Activated B cell treated with CpG ODN at 0.5 μM for 24 hours (primary cell): ENCODE measurements at regions not wholly inside any gene's neighbourhood (a gene's known extent, or its start where the extent isn't known, plus 50 kb on each side); places are given as distances from the start of the nearest gene placed in this dataset.
"Not testable (repeated sequence)": the region's sequence is repeated elsewhere in the genome, so short reads cannot be mapped to it uniquely, and the experiment has no call there.

Source experiments
- ATAC-seq: fragments of 200-7000 bp; cut with Tn5 transposase; one replicate; pipeline ENCODE4 v1.10.0; 2021; ENCODE audit warnings: low read depth, mild to moderate bottlenecking, moderate library complexity
- CTCF ChIA-PET: fragments of 350-600 bp; sonication (Branson Sonifier 250); formaldehyde crosslinking; loops from one replicate; lab custom pipeline; 2021; ENCODE audit warnings: antibody characterized with exemption; lab: Charles Lee
- POLR2A ChIA-PET: fragments of 350-600 bp; sonication (Branson Sonifier 250); formaldehyde crosslinking; loops from one replicate; lab custom pipeline; 2021; ENCODE audit warnings: antibody characterized with exemption; lab: Charles Lee
- DNase-seq: peaks from one replicate; pipeline ENCODE4 v3.0.0; 2022
- H3K27ac Mint-ChIP-seq: one replicate; pipeline ENCODE4 v1.8.0; 2020; ENCODE audit warnings: mixed read lengths
- H3K27me3 Mint-ChIP-seq: one replicate; pipeline ENCODE4 v1.8.0; 2021; ENCODE audit warnings: mixed read lengths
- H3K36me3 Mint-ChIP-seq: one replicate; pipeline ENCODE4 v1.8.0; 2021; ENCODE audit warnings: low read depth, mixed read lengths
- H3K4me1 Mint-ChIP-seq: one replicate; pipeline ENCODE4 v1.8.0; 2021; ENCODE audit warnings: mixed read lengths
- H3K4me3 Mint-ChIP-seq: one replicate; pipeline ENCODE4 v1.8.0; 2020; ENCODE audit warnings: mild to moderate bottlenecking, mixed read lengths
- H3K9me3 Mint-ChIP-seq: one replicate; pipeline ENCODE4 v1.8.0; 2020; ENCODE audit warnings: mixed read lengths
- CTCF ChIP-seq: fragments of 200-600 bp; IDR thresholded peaks from one replicate; pipeline ENCODE4 v1.8.0; 2022; ENCODE audit warnings: antibody characterized with exemption, mild to moderate bottlenecking
- intact Hi-C: fragments of 100-400 bp; cut with micrococcal nuclease; formaldehyde crosslinking; loops from one replicate; pipeline ENCODE4 v1.15.1; 2024

- no peak overlapping the region for H3K4me3 Mint-ChIP-seq
- no peak for TF ChIP-seq CTCF
- intact Hi-C loops, result no loop called here
- no peaks in the 10 kb centered on the region for H3K36me3 Mint-ChIP-seq
- no peak overlapping the region for H3K27ac Mint-ChIP-seq
- ChIA-PET CTCF (no interaction called here), POLR2A (no interaction called here)
- H3K4me1 Mint-ChIP-seq, result no peaks in the 10 kb centered on the region
- DNase-seq (no peak), ATAC-seq (no peak)
- no peaks in the 10 kb centered on the region for H3K27me3 Mint-ChIP-seq
- no peaks in the 10 kb centered on the region for H3K9me3 Mint-ChIP-seq
These were observed 186.9 kb downstream of the DIO2 start for GRCh38 chr14:80024417-80024816.

- DNase-seq, POLR2A ChIA-PET, H3K36me3 Mint-ChIP-seq, H3K4me3 Mint-ChIP-seq, intact Hi-C loops, ATAC-seq, H3K4me1 Mint-ChIP-seq, H3K9me3 Mint-ChIP-seq, H3K27me3 Mint-ChIP-seq, H3K27ac Mint-ChIP-seq, CTCF ChIA-PET: not testable (repeated sequence)
These were observed 192.8 kb downstream of the DIO2 start for GRCh38 chr14:80018476-80018875.

- Mint-ChIP-seq H3K9me3 (peaks cover 7% of the 10 kb centered on the region), H3K4me3 (no peak overlapping the region), H3K4me1 (no peaks in the 10 kb centered on the region), H3K36me3 (no peaks in the 10 kb centered on the region), H3K27ac (no peak overlapping the region), H3K27me3 (no peaks in the 10 kb centered on the region)
- POLR2A ChIA-PET, result no interaction called here
- TF ChIP-seq CTCF, result no peak
- no peak for ATAC-seq
- DNase-seq, result no peak
- CTCF ChIA-PET, result no interaction called here
- intact Hi-C loops, result no loop called here
These were observed 193.5 kb downstream of the DIO2 start for GRCh38 chr14:80017795-80018194.

GRCh38 chr14:80010245-80010644 is 201.1 kb downstream of the DIO2 start:
- POLR2A ChIA-PET, H3K27me3 Mint-ChIP-seq, H3K27ac Mint-ChIP-seq, CTCF ChIA-PET, ATAC-seq, DNase-seq, H3K4me1 Mint-ChIP-seq, intact Hi-C loops, H3K4me3 Mint-ChIP-seq, H3K36me3 Mint-ChIP-seq, H3K9me3 Mint-ChIP-seq: not testable (repeated sequence)

- Mint-ChIP-seq H3K27me3 (no peaks in the 10 kb centered on the region), H3K4me1 (no peaks in the 10 kb centered on the region), H3K27ac (no peak overlapping the region), H3K4me3 (no peak overlapping the region), H3K36me3 (no peaks in the 10 kb centered on the region), H3K9me3 (peaks cover 4% of the 10 kb centered on the region)
- POLR2A ChIA-PET, result no interaction called here
- TF ChIP-seq CTCF, result no peak
- CTCF ChIA-PET, result no interaction called here
- ATAC-seq (no peak), DNase-seq (no peak)
- intact Hi-C loops, result no loop called here
These were observed 205.7 kb downstream of the DIO2 start for GRCh38 chr14:80005561-80005960.

- Mint-ChIP-seq H3K36me3 (no peaks in the 10 kb centered on the region), H3K9me3 (peaks cover 4% of the 10 kb centered on the region), H3K27me3 (no peaks in the 10 kb centered on the region), H3K27ac (no peak overlapping the region), H3K4me3 (no peak overlapping the region), H3K4me1 (no peaks in the 10 kb centered on the region)
- CTCF ChIA-PET, result no interaction called here
- intact Hi-C loops, result no loop called here
- DNase-seq, result no peak
- TF ChIP-seq CTCF, result no peak
- no peak for ATAC-seq
- POLR2A ChIA-PET, result no interaction called here
These were observed 206.4 kb downstream of the DIO2 start for GRCh38 chr14:80004871-80005270.
